IMR-90 (cell line): ENCODE measurements at regions not wholly inside any gene's neighbourhood (a gene's known extent, or its start where the extent isn't known, plus 50 kb on each side); places are given as distances from the start of the nearest gene placed in this dataset.

ENCODE experiments used
- ATAC-seq: fragments of 200-7000 bp; cut with Tn5 transposase; 2 replicates; pipeline ENCODE4 v1.9.1; 2020; ENCODE audit warnings: low read depth, mild to moderate bottlenecking, moderate library complexity
- BruUV-seq: library from RNA; stranded (reverse); fragments of 400-500 nt; replicated peaks from 2 replicates; lab custom pipeline; 2021; lab: Mats Ljungman, UMichigan
- CTCF ChIA-PET: fragments of 300-600 bp; formaldehyde crosslinking; extraction: SDS; loops from one replicate; lab custom pipeline; 2021; ENCODE audit warnings: antibody characterized with exemption; lab: Yijun Ruan, JAX
- POLR2A ChIA-PET: fragments of 300-600 bp; sonication (Branson Sonifier 250); formaldehyde crosslinking; loops from one replicate; lab custom pipeline; 2022; ENCODE audit warnings: antibody characterized with exemption; ENCODE audit not compliant: unreplicated experiment; lab: Charles Lee
- DNase-seq: peaks from one replicate; pipeline ENCODE4 v3.0.0; 2013
- H2AFZ ChIP-seq: replicated peaks from 2 replicates; pipeline ENCODE3; 2013; ENCODE audit warnings: low read length, mild to moderate bottlenecking; ENCODE audit not compliant: poor library complexity
- H2AK5ac ChIP-seq: 2 replicates; pipeline ENCODE4 v1.6.1; 2013; ENCODE audit warnings: low read depth, low read length, inconsistent platforms
- H2AK9ac ChIP-seq: replicated peaks from 2 replicates; pipeline ENCODE3; 2013; ENCODE audit warnings: mild to moderate bottlenecking, low read depth, low read length, moderate library complexity; ENCODE audit not compliant: poor library complexity
- H2BK120ac ChIP-seq: 2 replicates; pipeline ENCODE4 v1.6.1; 2013; ENCODE audit warnings: low read depth, low read length, inconsistent platforms
- H2BK15ac ChIP-seq: 3 replicates; pipeline ENCODE4 v1.6.1; 2013; ENCODE audit warnings: low read depth, low read length, inconsistent platforms
- H2BK20ac ChIP-seq: 2 replicates; pipeline ENCODE4 v1.6.1; 2013; ENCODE audit warnings: low read depth, mild to moderate bottlenecking, inconsistent platforms, low read length, moderate library complexity
- H2BK5ac ChIP-seq: 2 replicates; pipeline ENCODE4 v1.6.1; 2013; ENCODE audit warnings: mild to moderate bottlenecking, low read depth, low read length, inconsistent platforms; ENCODE audit not compliant: poor library complexity, severe bottlenecking
- H3K14ac ChIP-seq: replicated peaks from 2 replicates; pipeline ENCODE4 v1.6.1; 2013; ENCODE audit warnings: low read depth, low read length, inconsistent platforms
- H3K18ac ChIP-seq: 2 replicates; pipeline ENCODE4 v1.6.1; 2013; ENCODE audit warnings: low read depth, low read length, control low read depth
- H3K23ac ChIP-seq: 2 replicates; pipeline ENCODE4 v1.6.1; 2013; ENCODE audit warnings: low read depth, low read length, inconsistent platforms
- H3K27ac ChIP-seq: 2 replicates; pipeline ENCODE4 v1.5.1; 2013; ENCODE audit warnings: mild to moderate bottlenecking, control low read depth, low read length; ENCODE audit not compliant: insufficient read depth
- H3K27me3 ChIP-seq: 2 replicates; pipeline ENCODE4 v1.6.1; 2013; ENCODE audit warnings: low read length; ENCODE audit not compliant: control insufficient read depth, insufficient read depth
- H3K36me3 ChIP-seq: 2 replicates; pipeline ENCODE4 v1.6.1; 2013; ENCODE audit warnings: low read length, mixed read lengths; ENCODE audit not compliant: control insufficient read depth, insufficient read depth
- H3K4ac ChIP-seq: 2 replicates; pipeline ENCODE4 v1.6.1; 2013; ENCODE audit warnings: low read depth, low read length, inconsistent platforms
- H3K4me1 ChIP-seq: 2 replicates; pipeline ENCODE4 v1.6.1; 2013; ENCODE audit warnings: low read length, mixed read lengths; ENCODE audit not compliant: control insufficient read depth, insufficient read depth
- H3K4me2 ChIP-seq: 2 replicates; pipeline ENCODE4 v1.6.1; 2013; ENCODE audit warnings: low read depth, mild to moderate bottlenecking, control low read depth, low read length, moderate library complexity
- H3K4me3 ChIP-seq: 2 replicates; pipeline ENCODE4 v1.5.1; 2013; ENCODE audit warnings: low read depth, mild to moderate bottlenecking, control low read depth, low read length, moderate library complexity; ENCODE audit not compliant: insufficient read depth
- H3K56ac ChIP-seq: 2 replicates; pipeline ENCODE4 v1.6.1; 2013; ENCODE audit warnings: low read length, inconsistent platforms; ENCODE audit not compliant: insufficient read depth; ENCODE audit errors: extremely low read depth
- H3K79me1 ChIP-seq, 2 experiments: 2 replicates each; pipeline ENCODE4 v1.6.1; 2013; ENCODE audit warnings: low read length in 2 of 2, inconsistent platforms in 1 of 2, low read depth in 1 of 2
- H3K9ac ChIP-seq: 2 replicates; pipeline ENCODE4 v1.6.1; 2013; ENCODE audit warnings: low read depth, low read length, control low read depth
- H3K9me1 ChIP-seq: 2 replicates; pipeline ENCODE4 v1.6.1; 2013; ENCODE audit warnings: low read length, inconsistent platforms; ENCODE audit not compliant: insufficient read depth
- H3K9me3 ChIP-seq: 2 replicates; pipeline ENCODE4 v1.6.1; 2013; ENCODE audit warnings: low read length; ENCODE audit not compliant: control insufficient read depth, insufficient read depth
- H4K20me1 ChIP-seq: 2 replicates; pipeline ENCODE4 v1.6.1; 2013; ENCODE audit warnings: low read length, inconsistent platforms; ENCODE audit not compliant: insufficient read depth
- H4K5ac ChIP-seq: 2 replicates; pipeline ENCODE4 v1.6.1; 2013; ENCODE audit warnings: mild to moderate bottlenecking, low read depth, low read length, control low read depth
- H4K8ac ChIP-seq, 2 experiments: 2 replicates each; pipeline ENCODE4 v1.6.1; 2013; ENCODE audit warnings: low read depth in 2 of 2, low read length in 2 of 2, control low read depth in 1 of 2, inconsistent platforms in 1 of 2
- H4K91ac ChIP-seq: 2 replicates; pipeline ENCODE4 v1.6.1; 2013; ENCODE audit warnings: low read depth, low read length, inconsistent platforms; ENCODE audit not compliant: insufficient read depth
- BHLHE40 ChIP-seq: fragments of 150-350 bp; IDR thresholded peaks from 2 replicates; pipeline ENCODE4 v1.6.1; 2016; ENCODE audit warnings: mild to moderate bottlenecking, low read depth, low read length
- CEBPB ChIP-seq: IDR thresholded peaks from 2 replicates; pipeline ENCODE4 v1.6.1; 2012; ENCODE audit warnings: low read depth, low read length, improper control_type of control experiment
- CHD1 ChIP-seq: IDR thresholded peaks from 2 replicates; pipeline ENCODE4 v1.6.1; 2012; ENCODE audit warnings: low read depth, low read length, improper control_type of control experiment
- CTCF ChIP-seq: conservative IDR thresholded peaks from 2 replicates; pipeline ENCODE4 v1.5.1; 2012; ENCODE audit warnings: mild to moderate bottlenecking, low read depth, low read length, improper control_type of control experiment
- ELK1 ChIP-seq: fragments of 150-350 bp; IDR thresholded peaks from 2 replicates; pipeline ENCODE4 v1.6.1; 2016; ENCODE audit warnings: low read depth, mild to moderate bottlenecking, low read length, moderate library complexity, borderline replicate concordance
- FOS ChIP-seq: fragments of 150-350 bp; IDR thresholded peaks from 2 replicates; pipeline ENCODE4 v1.6.1; 2016; ENCODE audit warnings: low read depth, low read length
- MAFK ChIP-seq: IDR thresholded peaks from 2 replicates; pipeline ENCODE4 v1.6.1; 2012; ENCODE audit warnings: low read depth, low read length, improper control_type of control experiment
- MXI1 ChIP-seq: IDR thresholded peaks from 2 replicates; pipeline ENCODE4 v1.6.1; 2012; ENCODE audit warnings: low read depth, mild to moderate bottlenecking, low read length, moderate library complexity, borderline replicate concordance
- NFE2L2 ChIP-seq: fragments of 150-350 bp; IDR thresholded peaks from 2 replicates; pipeline ENCODE4 v1.6.1; 2016; ENCODE audit warnings: low read depth, mild to moderate bottlenecking, low read length
- POLR2A ChIP-seq: IDR thresholded peaks from 2 replicates; pipeline ENCODE4 v1.6.1; 2012; ENCODE audit warnings: mild to moderate bottlenecking, low read depth, low read length
- RAD21 ChIP-seq: IDR thresholded peaks from 2 replicates; pipeline ENCODE4 v1.6.1; 2012; ENCODE audit warnings: low read length, improper control_type of control experiment
- RCOR1 ChIP-seq: IDR thresholded peaks from 2 replicates; pipeline ENCODE4 v1.6.1; 2012; ENCODE audit warnings: mild to moderate bottlenecking, low read length, improper control_type of control experiment; ENCODE audit not compliant: insufficient replicate concordance
- RFX5 ChIP-seq: IDR thresholded peaks from 2 replicates; pipeline ENCODE4 v1.8.0; 2012; ENCODE audit warnings: low read depth, mild to moderate bottlenecking, low read length, moderate library complexity
- SMC3 ChIP-seq: fragments of 150-350 bp; IDR thresholded peaks from 2 replicates; pipeline ENCODE4 v1.6.1; 2016; ENCODE audit warnings: low read depth, mild to moderate bottlenecking, antibody characterized with exemption, low read length, moderate library complexity
- WGBS, 2 experiments: methylation state at CpG; one replicate each; pipeline versions ENCODE4 v1.1.5 to v1.1.7; 2013; ENCODE audit warnings: missing lambda C conversion rate in 2 of 2; ENCODE audit not compliant: insufficient read length in 1 of 2; ENCODE audit errors: extremely low coverage in 2 of 2; 5-methylcytosine and 5-hydroxymethylcytosine counted together
- dilution Hi-C: fragments of 300-500 bp; cut with HindIII; formaldehyde crosslinking; loops from one replicate; pipeline ENCODE4 v1.14.3; 2018; ENCODE audit warnings: low sequenced_read_pairs; ENCODE audit not compliant: unreplicated experiment
- in situ Hi-C: fragments of 300-500 bp; cut with MboI; formaldehyde crosslinking; loops from 3 replicates; pipeline ENCODE4 v1.14.3; 2019; ENCODE audit warnings: low sequenced_read_pairs, inconsistent platforms, mixed read lengths
- intact Hi-C: fragments of 100-400 bp; cut with micrococcal nuclease; formaldehyde crosslinking; loops from 2 replicates; pipeline ENCODE4 v1.10.0; 2022

GRCh38 chr17:77753246-77753645 is 205.3 kb upstream of the TNRC6C start:
- no peaks in the 10 kb centered on the region for H3K9me1 ChIP-seq
- dilution Hi-C loops: no loop called here
- H2AK5ac ChIP-seq: no peak overlapping the region
- H4K8ac ChIP-seq: no peak overlapping the region
- no peaks in the 10 kb centered on the region for H3K79me1 ChIP-seq
- H3K9me3 ChIP-seq: peaks cover 7% of the 10 kb centered on the region
- H3K4ac ChIP-seq: no peak overlapping the region
- no peak overlapping the region for H3K4me2 ChIP-seq
- H2BK15ac ChIP-seq: no peak overlapping the region
- H3K56ac ChIP-seq: no peak overlapping the region
- H3K36me3 ChIP-seq: no peaks in the 10 kb centered on the region
- no peak overlapping the region for H2AK9ac ChIP-seq
- no peak overlapping the region for H4K5ac ChIP-seq
- ATAC-seq (no peak), DNase-seq (no peak)
- in situ Hi-C loops: no loop called here
- WGBS, 2 experiments: 25% methylated on average over 1 of the region's 8 CpGs; no CpG with 5 or more reads in 1 of the 2 experiments
- H4K91ac ChIP-seq: no peak overlapping the region
- H3K23ac ChIP-seq: no peak overlapping the region
- ChIA-PET POLR2A (no interaction called here), CTCF (no interaction called here)
- H4K20me1 ChIP-seq: no peaks in the 10 kb centered on the region
- H2AFZ ChIP-seq: no peak overlapping the region
- no peak overlapping the region for H3K9ac ChIP-seq
- no peaks in the 10 kb centered on the region for H3K4me1 ChIP-seq
- H2BK5ac ChIP-seq: no peak overlapping the region
- BruUV-seq: no TSS peak
- TF ChIP-seq MAFK (no peak), SMC3 (no peak), FOS (no peak), RAD21 (no peak), RCOR1 (no peak), POLR2A (no peak), BHLHE40 (no peak), RFX5 (no peak), CHD1 (no peak), CTCF (no peak), NFE2L2 (no peak), ELK1 (no peak), CEBPB (no peak), MXI1 (no peak)
- intact Hi-C loops: no loop called here
- no peak overlapping the region for H2BK20ac ChIP-seq
- no peak overlapping the region for H2BK120ac ChIP-seq
- no peak overlapping the region for H3K14ac ChIP-seq
- H3K27me3 ChIP-seq: peaks cover 16% of the 10 kb centered on the region
- no peak overlapping the region for H3K18ac ChIP-seq
- H3K27ac ChIP-seq: no peak overlapping the region
- no peak overlapping the region for H3K4me3 ChIP-seq
